GM18951 (cell line): ENCODE measurements at regions not wholly inside any gene's neighbourhood (a gene's known extent, or its start where the extent isn't known, plus 50 kb on each side); places are given as distances from the start of the nearest gene placed in this dataset.
"Not testable (repeated sequence)": the region's sequence is repeated elsewhere in the genome, so short reads cannot be mapped to it uniquely, and the experiment has no call there.

Experiments used
- POLR2A ChIP-seq: IDR thresholded peaks from 4 replicates; pipeline ENCODE4 v1.6.1; 2011; ENCODE audit warnings: mild to moderate bottlenecking; ENCODE audit not compliant: insufficient read length, insufficient read depth; ENCODE audit errors: extremely low read depth
- in situ Hi-C: fragments of 300-500 bp; cut with MboI; formaldehyde crosslinking; loops from one replicate; pipeline ENCODE4 v1.12.0; 2022; ENCODE audit warnings: low sequenced_read_pairs, mixed read lengths, inconsistent platforms; ENCODE audit not compliant: unreplicated experiment

GRCh38 chr1:193462629-193463320, 276.4 kb upstream of the B3GALT2 start:
- no peak for TF ChIP-seq POLR2A
- in situ Hi-C loops: no loop called here

GRCh38 chr1:193458628-193459027, 272.2 kb upstream of the B3GALT2 start:
- in situ Hi-C loops: no loop called here
- TF ChIP-seq POLR2A: no peak

- in situ Hi-C loops: no loop called here
- TF ChIP-seq POLR2A: no peak
Measured at GRCh38 chr1:193457676-193458075, 271.3 kb upstream of the B3GALT2 start.

- in situ Hi-C loops: no loop called here
- no peak for TF ChIP-seq POLR2A
Measured at GRCh38 chr1:193456811-193457280, 270.4 kb upstream of the B3GALT2 start.

- TF ChIP-seq POLR2A: no peak
- in situ Hi-C loops: no loop called here
Measured at GRCh38 chr1:193451606-193452005, 265.2 kb upstream of the B3GALT2 start.

- no peak for TF ChIP-seq POLR2A
- in situ Hi-C loops: no loop called here
Measured at GRCh38 chr1:193451001-193451400, 264.6 kb upstream of the B3GALT2 start.

GRCh38 chr1:193448682-193449461, 262.5 kb upstream of the B3GALT2 start:
- in situ Hi-C loops: no loop called here
- no peak for TF ChIP-seq POLR2A

GRCh38 chr1:193443886-193444285, 257.5 kb upstream of the B3GALT2 start:
- TF ChIP-seq POLR2A: no peak
- in situ Hi-C loops: no loop called here

- no peak for TF ChIP-seq POLR2A
- in situ Hi-C loops: no loop called here
Measured at GRCh38 chr1:193438771-193439170, 252.4 kb upstream of the B3GALT2 start.

GRCh38 chr1:193438312-193438711, 251.9 kb upstream of the B3GALT2 start:
- in situ Hi-C loops: no loop called here

GRCh38 chr1:193437785-193438184, 251.4 kb upstream of the B3GALT2 start:
- no peak for TF ChIP-seq POLR2A
- in situ Hi-C loops: no loop called here

More at GRCh38 chr1:193438312-193438711, 251.9 kb upstream of the B3GALT2 start:
- no peak for TF ChIP-seq POLR2A

GRCh38 chr1:193437333-193437732, 250.9 kb upstream of the B3GALT2 start:
- in situ Hi-C loops: not testable (repeated sequence)

- in situ Hi-C loops: no loop called here
- no peak for TF ChIP-seq POLR2A
Measured at GRCh38 chr1:193435781-193436180, 249.4 kb upstream of the B3GALT2 start.

- TF ChIP-seq POLR2A: no peak
- in situ Hi-C loops: no loop called here
Measured at GRCh38 chr1:193434319-193434718, 247.9 kb upstream of the B3GALT2 start.
